Mesendoderm (in vitro differentiated cells): ENCODE measurements at regions not wholly inside any gene's neighbourhood (a gene's known extent, or its start where the extent isn't known, plus 50 kb on each side); places are given as distances from the start of the nearest gene placed in this dataset.

ENCODE experiments used
- DNase-seq: peaks from one replicate; pipeline ENCODE4 v3.0.0; 2013
- H2AK5ac ChIP-seq: 2 replicates; pipeline ENCODE4 v1.6.1; 2013; ENCODE audit warnings: low read length, inconsistent platforms
- H2BK120ac ChIP-seq: 2 replicates; pipeline ENCODE4 v1.6.1; 2013; ENCODE audit warnings: low read depth, mild to moderate bottlenecking, low read length, moderate library complexity, mixed read lengths
- H2BK15ac ChIP-seq: replicated peaks from 2 replicates; pipeline ENCODE4 v1.6.1; 2013; ENCODE audit warnings: low read depth, mild to moderate bottlenecking, moderate library complexity
- H2BK5ac ChIP-seq: 2 replicates; pipeline ENCODE4 v1.6.1; 2013; ENCODE audit warnings: low read length, inconsistent platforms
- H3K18ac ChIP-seq: 2 replicates; pipeline ENCODE4 v1.6.1; 2013; ENCODE audit warnings: mild to moderate bottlenecking, low read length, mixed read lengths
- H3K23ac ChIP-seq: one replicate; pipeline ENCODE4 v1.6.1; 2013; ENCODE audit warnings: low read length
- H3K27ac ChIP-seq: 2 replicates; pipeline ENCODE4 v1.5.1; 2013; ENCODE audit warnings: low read depth, mild to moderate bottlenecking, inconsistent platforms, low read length, moderate library complexity
- H3K27me3 ChIP-seq: 2 replicates; pipeline ENCODE4 v1.6.1; 2013; ENCODE audit warnings: low read length, control low read depth, mild to moderate bottlenecking, inconsistent platforms; ENCODE audit not compliant: insufficient read depth, poor library complexity
- H3K36me3 ChIP-seq: 2 replicates; pipeline ENCODE4 v1.6.1; 2013; ENCODE audit warnings: low read length, inconsistent platforms; ENCODE audit not compliant: control insufficient read depth, insufficient read depth
- H3K4ac ChIP-seq: one replicate; pipeline ENCODE4 v1.6.1; 2013; ENCODE audit warnings: low read depth, mild to moderate bottlenecking, low read length, moderate library complexity
- H3K4me1 ChIP-seq: 2 replicates; pipeline ENCODE4 v1.6.1; 2013; ENCODE audit warnings: low read depth, low read length, inconsistent platforms; ENCODE audit not compliant: control insufficient read depth
- H3K4me2 ChIP-seq: 2 replicates; pipeline ENCODE4 v1.6.1; 2013; ENCODE audit warnings: low read length
- H3K4me3 ChIP-seq: 2 replicates; pipeline ENCODE4 v1.5.1; 2013; ENCODE audit warnings: mild to moderate bottlenecking, low read length
- H3K56ac ChIP-seq: one replicate; pipeline ENCODE4 v1.6.1; 2013; ENCODE audit warnings: low read length
- H3K79me1 ChIP-seq: 2 replicates; pipeline ENCODE4 v1.6.1; 2013; ENCODE audit warnings: low read length, inconsistent platforms
- H3K79me2 ChIP-seq: 2 replicates; pipeline ENCODE4 v1.6.1; 2013; ENCODE audit warnings: mild to moderate bottlenecking, low read length; ENCODE audit not compliant: control insufficient read depth, insufficient read depth
- H3K9ac ChIP-seq: 2 replicates; pipeline ENCODE4 v1.6.1; 2013; ENCODE audit warnings: low read length, inconsistent platforms
- H4K5ac ChIP-seq: one replicate; pipeline ENCODE4 v1.6.1; 2013; ENCODE audit warnings: low read length
- H4K8ac ChIP-seq: one replicate; pipeline ENCODE4 v1.6.1; 2013; ENCODE audit warnings: low read depth, mild to moderate bottlenecking, control low read depth, low read length, moderate library complexity
- WGBS: extraction: QIAGEN DNeasy Blood & Tissue Kit; methylation state at CpG from one replicate; pipeline ENCODE4 v1.1.7; 2013; ENCODE audit warnings: low lambda C conversion rate, missing lambda C conversion rate; ENCODE audit not compliant: insufficient coverage; ENCODE audit errors: extremely low coverage; 5-methylcytosine and 5-hydroxymethylcytosine counted together

DNA sequence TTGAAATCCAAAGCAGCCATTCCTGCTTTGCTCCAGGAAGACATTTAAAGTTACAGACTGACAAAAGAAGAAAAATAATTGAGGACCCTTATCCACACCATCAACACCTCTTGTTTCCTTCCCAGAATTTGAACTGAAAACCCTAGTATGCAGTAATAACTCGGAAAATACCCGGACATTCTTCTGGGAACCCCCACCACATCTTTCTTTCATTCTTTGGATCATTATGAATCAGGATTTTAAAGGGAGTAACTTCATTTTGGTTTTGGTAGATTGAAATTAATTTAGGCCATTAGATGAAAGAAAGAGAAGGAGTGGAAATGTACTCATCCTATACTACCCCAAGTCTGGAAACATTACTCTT lies 213.8 kb upstream of the MARCKS start:
- no peaks in the 10 kb centered on the region for H3K79me1 ChIP-seq
- H2BK15ac ChIP-seq, result no peak overlapping the region
- no peak overlapping the region for H3K23ac ChIP-seq
- H3K4ac ChIP-seq, result no peak overlapping the region
- WGBS, result no CpG with 5 or more reads among the region's 2 CpGs
- H3K4me3 ChIP-seq, result no peak overlapping the region
- no peak overlapping the region for H3K27ac ChIP-seq
- H3K18ac ChIP-seq, result no peak overlapping the region
- no peak overlapping the region for H3K9ac ChIP-seq
- H3K27me3 ChIP-seq, result no peaks in the 10 kb centered on the region
- no peaks in the 10 kb centered on the region for H3K36me3 ChIP-seq
- no peak overlapping the region for H4K5ac ChIP-seq
- H2AK5ac ChIP-seq, result no peak overlapping the region
- no peak overlapping the region for H2BK5ac ChIP-seq
- no peak overlapping the region for H3K56ac ChIP-seq
- H4K8ac ChIP-seq, result no peak overlapping the region
- no peak overlapping the region for H2BK120ac ChIP-seq
- no peaks in the 10 kb centered on the region for H3K4me1 ChIP-seq
- no peaks in the 10 kb centered on the region for H3K79me2 ChIP-seq
- DNase-seq, result no peak
- no peak overlapping the region for H3K4me2 ChIP-seq

DNA sequence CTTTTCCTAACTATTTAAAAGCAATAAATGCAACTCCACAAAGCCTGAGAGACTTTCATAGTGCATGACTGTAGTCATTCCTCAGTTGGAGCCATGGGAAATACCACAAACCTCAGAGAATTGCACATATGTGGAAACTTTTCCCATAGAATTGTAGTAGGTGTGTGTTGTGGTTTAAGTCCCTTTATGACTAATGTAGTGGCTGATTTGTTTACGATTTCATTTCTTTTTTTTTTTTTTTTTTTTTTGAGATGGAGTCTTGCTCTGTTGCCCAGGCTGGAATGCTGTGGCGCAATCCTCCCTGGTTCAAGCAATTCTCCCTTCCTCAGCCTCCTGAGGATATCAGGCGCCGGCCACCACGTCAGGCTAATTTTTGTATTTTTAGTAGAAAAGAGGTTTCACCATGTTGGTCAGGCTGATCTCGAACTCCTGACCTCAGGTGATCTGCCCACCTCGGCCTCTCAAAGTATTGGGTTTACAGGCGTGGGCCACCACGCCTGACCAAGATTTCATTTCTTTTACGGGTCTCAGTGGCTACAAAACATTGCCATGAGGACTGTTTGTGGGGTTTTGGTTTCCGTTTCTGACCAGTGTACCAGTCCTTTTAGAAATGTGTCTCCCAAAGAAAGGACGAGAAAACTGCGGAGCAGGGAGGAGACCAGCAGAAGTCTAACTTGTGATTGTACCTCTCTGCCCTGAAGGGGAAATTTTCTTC lies 212.1 kb upstream of the MARCKS start:
- Histone ChIP-seq H3K9ac (no peak overlapping the region), H3K18ac (no peak overlapping the region), H3K23ac (no peak overlapping the region), H3K4ac (no peak overlapping the region), H3K4me1 (no peaks in the 10 kb centered on the region), H3K4me2 (no peak overlapping the region), H3K79me1 (no peaks in the 10 kb centered on the region), H3K27ac (no peak overlapping the region), H4K8ac (no peak overlapping the region), H2AK5ac (no peak overlapping the region), H2BK120ac (no peak overlapping the region), H3K36me3 (no peaks in the 10 kb centered on the region), H2BK15ac (no peak overlapping the region), H3K27me3 (no peaks in the 10 kb centered on the region), H4K5ac (no peak overlapping the region), H2BK5ac (no peak overlapping the region), H3K79me2 (no peaks in the 10 kb centered on the region), H3K4me3 (no peak overlapping the region), H3K56ac (no peak overlapping the region)
- no peak for DNase-seq
- WGBS, result no CpG with 5 or more reads among the region's 13 CpGs

DNA sequence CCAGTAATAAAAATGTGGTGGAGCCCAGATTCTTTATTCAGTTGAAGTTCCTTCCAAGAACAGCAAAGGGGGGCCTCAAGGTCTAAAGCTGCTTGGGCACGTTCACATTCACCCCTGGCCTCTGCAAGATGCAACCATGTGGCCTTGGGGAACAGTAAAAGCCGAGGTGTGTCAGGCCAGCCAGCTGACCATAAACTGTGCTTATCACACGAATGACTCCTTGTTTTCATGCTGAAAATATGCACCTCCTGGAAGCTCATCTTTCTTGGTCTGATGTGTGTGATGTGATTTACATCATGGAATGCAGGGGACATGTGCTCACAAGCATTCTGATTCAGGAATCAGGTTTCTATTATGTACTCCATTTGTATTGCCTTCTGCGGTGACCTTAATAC lies 211.6 kb upstream of the MARCKS start:
- no peak overlapping the region for H3K18ac ChIP-seq
- H3K9ac ChIP-seq, result no peak overlapping the region
- no peak overlapping the region for H4K8ac ChIP-seq
- H3K56ac ChIP-seq, result no peak overlapping the region
- H3K27me3 ChIP-seq, result no peaks in the 10 kb centered on the region
- no peak overlapping the region for H3K23ac ChIP-seq
- no peak overlapping the region for H3K4me2 ChIP-seq
- H2BK15ac ChIP-seq, result no peak overlapping the region
- H2BK5ac ChIP-seq, result no peak overlapping the region
- H2AK5ac ChIP-seq, result no peak overlapping the region
- no peaks in the 10 kb centered on the region for H3K4me1 ChIP-seq
- no peak for DNase-seq
- no peaks in the 10 kb centered on the region for H3K79me2 ChIP-seq
- WGBS, result no CpG with 5 or more reads among the region's 4 CpGs
- H2BK120ac ChIP-seq, result no peak overlapping the region
- no peak overlapping the region for H3K4me3 ChIP-seq
- H3K36me3 ChIP-seq, result no peaks in the 10 kb centered on the region
- no peak overlapping the region for H3K4ac ChIP-seq
- no peak overlapping the region for H3K27ac ChIP-seq
- no peak overlapping the region for H4K5ac ChIP-seq
- H3K79me1 ChIP-seq, result no peaks in the 10 kb centered on the region

DNA sequence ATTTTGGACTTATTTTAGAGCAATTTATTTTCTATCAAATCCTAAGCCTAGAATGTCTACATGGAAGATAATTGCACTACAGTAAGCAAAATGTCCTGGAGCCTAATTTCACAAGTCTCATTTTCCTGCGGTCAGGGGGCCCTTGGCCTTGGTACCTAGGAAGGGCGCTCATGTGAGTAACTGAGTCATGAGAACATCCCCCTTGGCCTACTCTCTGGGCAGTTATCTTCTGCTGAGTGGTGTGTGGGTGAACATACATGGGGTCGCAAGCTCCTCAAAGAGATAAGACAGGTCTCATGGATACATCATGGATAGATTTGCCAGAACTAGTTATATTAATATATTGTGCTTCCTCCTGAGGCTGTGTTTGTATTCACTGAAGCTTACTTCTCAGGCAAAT lies 211.2 kb upstream of the MARCKS start:
- Histone ChIP-seq H3K36me3 (no peaks in the 10 kb centered on the region), H3K4me3 (no peak overlapping the region), H3K4me2 (no peak overlapping the region), H2BK15ac (no peak overlapping the region), H2BK5ac (no peak overlapping the region), H4K5ac (no peak overlapping the region), H3K27me3 (no peaks in the 10 kb centered on the region), H3K18ac (no peak overlapping the region), H2BK120ac (no peak overlapping the region), H3K4me1 (no peaks in the 10 kb centered on the region), H3K23ac (no peak overlapping the region), H3K27ac (no peak overlapping the region), H3K4ac (no peak overlapping the region), H3K56ac (no peak overlapping the region), H3K9ac (no peak overlapping the region), H2AK5ac (no peak overlapping the region), H4K8ac (no peak overlapping the region), H3K79me2 (no peaks in the 10 kb centered on the region), H3K79me1 (no peaks in the 10 kb centered on the region)
- WGBS, result no CpG with 5 or more reads among the region's 3 CpGs
- DNase-seq, result no peak

DNA sequence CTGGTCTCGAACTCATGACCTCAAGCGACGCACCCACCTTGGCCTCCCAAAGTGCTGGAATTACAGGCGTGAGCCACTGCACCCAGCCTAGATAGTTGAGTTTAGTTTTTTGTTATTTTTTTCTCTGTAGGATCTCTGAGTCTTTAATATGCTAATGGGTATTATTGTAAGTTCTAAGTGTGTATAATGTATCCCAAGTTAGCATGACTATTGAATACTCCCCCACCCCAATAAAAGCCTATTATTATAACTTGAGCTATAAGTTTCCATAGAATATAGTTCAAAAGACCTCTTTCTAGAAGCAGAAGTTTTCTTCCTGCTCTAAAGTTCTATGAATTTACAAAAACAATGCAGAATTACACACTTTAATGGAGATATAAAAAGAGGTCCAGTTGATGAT lies 210.4 kb upstream of the MARCKS start:
- H3K4ac ChIP-seq, result no peak overlapping the region
- no peak overlapping the region for H4K8ac ChIP-seq
- H4K5ac ChIP-seq, result no peak overlapping the region
- H3K4me2 ChIP-seq, result no peak overlapping the region
- no peak overlapping the region for H2BK5ac ChIP-seq
- H3K4me1 ChIP-seq, result no peaks in the 10 kb centered on the region
- no peak for DNase-seq
- no peak overlapping the region for H2AK5ac ChIP-seq
- no peak overlapping the region for H3K56ac ChIP-seq
- no peaks in the 10 kb centered on the region for H3K27me3 ChIP-seq
- H3K9ac ChIP-seq, result no peak overlapping the region
- H2BK120ac ChIP-seq, result no peak overlapping the region
- no peaks in the 10 kb centered on the region for H3K79me1 ChIP-seq
- no peak overlapping the region for H3K18ac ChIP-seq
- H3K27ac ChIP-seq, result no peak overlapping the region
- WGBS, result no CpG with 5 or more reads among the region's 4 CpGs
- no peak overlapping the region for H3K4me3 ChIP-seq
- no peak overlapping the region for H3K23ac ChIP-seq
- H3K79me2 ChIP-seq, result no peaks in the 10 kb centered on the region
- H3K36me3 ChIP-seq, result no peaks in the 10 kb centered on the region
- H2BK15ac ChIP-seq, result no peak overlapping the region
